SK-MEL-5 (cell line): ENCODE measurements at regions not wholly inside any gene's neighbourhood (a gene's known extent, or its start where the extent isn't known, plus 50 kb on each side); places are given as distances from the start of the nearest gene placed in this dataset.

Source experiments
- DNase-seq: peaks from one replicate; pipeline ENCODE4 v3.0.0-alpha.2; 2016; ENCODE audit warnings: low read depth, low spot score
- in situ Hi-C: cut with HindIII; loops from 2 replicates; pipeline ENCODE4 v1.10.0; 2016; ENCODE audit warnings: low sequenced_read_pairs, high pct_unique_total_duplicates, low pct_unique_long_range_greater_than_20kb

DNA sequence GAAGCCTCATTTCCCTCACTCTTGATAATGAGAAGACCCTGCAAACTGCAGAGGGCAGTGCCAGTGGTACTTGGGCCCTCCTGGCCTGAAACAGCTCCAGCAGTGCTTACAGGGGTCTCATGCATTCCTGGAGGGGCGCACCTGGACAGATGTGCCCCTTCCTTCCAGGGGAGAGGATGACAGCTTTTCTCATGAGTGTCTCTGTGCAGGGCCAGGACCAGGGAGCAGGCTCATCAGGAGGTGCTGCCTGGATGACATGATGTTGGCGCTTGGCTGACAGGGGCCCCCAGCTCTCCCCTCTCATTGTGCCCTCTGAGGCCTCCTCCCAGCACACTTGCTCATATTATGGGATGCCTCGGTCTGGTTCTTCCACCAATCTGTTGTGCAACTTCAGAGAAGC, 95.1 kb upstream of the MYCN start:
- no peak for DNase-seq
- in situ Hi-C loops, result no loop called here

DNA sequence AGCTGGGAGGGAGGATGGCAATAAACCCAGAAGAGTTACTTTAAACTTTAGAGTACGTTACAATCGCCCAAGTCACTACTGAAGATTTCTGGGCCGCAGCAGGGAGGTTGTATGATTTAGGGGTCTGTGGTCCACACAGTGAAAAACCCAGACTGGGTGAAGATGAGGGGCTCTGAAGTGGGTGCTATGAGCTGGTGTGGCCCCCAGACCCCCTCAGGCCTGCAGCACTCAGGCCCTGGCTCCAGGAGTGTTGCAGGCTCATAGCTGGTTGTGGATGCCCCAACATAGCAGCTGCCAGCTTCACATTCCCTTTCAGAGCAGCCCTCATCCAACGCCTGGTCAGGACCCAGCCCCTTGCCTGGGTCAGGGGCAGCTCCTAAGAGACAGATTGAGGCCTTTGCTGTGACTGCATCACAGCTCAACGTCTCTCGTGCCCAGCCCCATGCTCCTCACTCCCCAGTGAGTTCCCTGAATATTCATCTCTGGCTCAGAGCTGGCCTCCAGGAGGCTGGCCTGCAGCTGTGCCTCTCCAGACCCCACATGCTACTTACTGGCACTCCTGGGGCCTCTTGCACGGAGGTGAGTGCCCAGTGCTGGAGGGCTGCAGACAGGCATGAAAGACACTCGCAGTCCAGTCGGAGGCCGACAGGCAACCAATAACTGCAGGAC, 94.5 kb upstream of the MYCN start:
- DNase-seq, result no peak
- in situ Hi-C loops, result no loop called here

DNA sequence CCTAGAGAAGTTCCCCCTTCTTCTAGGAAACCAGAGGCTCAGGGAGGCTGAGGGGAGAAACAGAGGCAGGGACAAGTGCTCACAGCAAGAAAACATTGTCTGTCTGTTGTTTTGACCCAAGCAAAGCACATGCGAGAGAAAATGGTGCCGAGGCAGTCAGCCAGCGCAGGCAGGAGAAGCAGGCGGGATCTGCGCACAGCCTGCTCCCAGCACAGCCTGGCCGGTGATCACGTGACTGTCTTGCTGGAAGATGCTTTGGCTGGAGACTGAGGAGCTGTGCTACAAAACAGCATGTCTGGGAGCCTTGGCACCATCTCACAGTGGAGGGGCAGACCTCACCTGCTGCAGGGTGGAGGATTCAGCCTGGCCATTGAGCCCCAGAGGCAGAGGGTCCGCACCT, 93.7 kb upstream of the MYCN start:
- DNase-seq, result no peak
- in situ Hi-C loops, result no loop called here

DNA sequence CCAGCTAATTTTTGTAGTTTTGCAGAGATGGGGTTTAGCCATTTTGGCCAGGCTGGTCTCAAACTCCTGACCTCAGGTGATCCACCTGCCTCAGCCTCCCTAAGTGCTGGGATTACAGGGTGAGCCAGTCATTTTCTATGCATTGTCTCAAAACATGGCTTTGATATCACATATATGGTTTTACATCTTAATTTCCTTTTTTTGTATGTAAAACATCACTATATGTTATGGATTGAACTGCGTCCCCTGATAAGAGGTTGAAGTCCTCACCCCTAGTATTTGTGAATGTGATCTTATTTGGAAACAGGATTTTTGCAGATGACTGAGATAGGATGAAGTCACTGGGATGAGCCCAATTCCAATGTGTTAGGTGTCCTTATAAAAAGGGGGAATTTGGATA, 89.8 kb upstream of the MYCN start:
- in situ Hi-C loops, result no loop called here
- DNase-seq, result no peak

DNA sequence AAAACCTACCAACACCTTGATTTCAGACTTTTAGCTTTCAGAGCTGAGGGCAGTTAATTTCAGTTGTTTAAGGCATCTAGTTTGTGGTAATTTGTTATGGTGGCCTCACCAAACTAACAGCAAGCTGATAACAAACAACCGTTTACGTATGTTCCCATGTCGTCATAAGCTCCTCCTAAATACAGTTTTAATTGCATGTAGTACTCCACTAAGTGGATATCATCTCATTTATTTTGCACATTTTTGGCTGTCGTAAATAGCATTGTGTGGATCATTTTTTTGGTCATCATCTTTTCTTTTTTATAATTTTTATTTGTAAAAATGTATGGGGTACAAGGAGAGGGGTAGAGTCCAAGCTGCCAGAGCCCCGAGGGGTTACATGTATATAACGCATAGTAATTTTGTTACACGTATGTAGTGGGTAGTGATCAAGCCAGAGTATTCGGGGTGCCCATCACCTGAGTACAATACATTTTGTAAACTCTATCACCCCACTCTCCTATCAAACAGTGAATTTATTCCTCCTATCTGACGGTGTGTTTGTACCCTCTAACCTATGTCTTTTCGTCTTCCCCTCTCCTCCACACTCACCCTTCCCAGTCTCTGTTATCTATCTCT, 89.2 kb upstream of the MYCN start:
- in situ Hi-C loops, result no loop called here
- DNase-seq, result no peak

DNA sequence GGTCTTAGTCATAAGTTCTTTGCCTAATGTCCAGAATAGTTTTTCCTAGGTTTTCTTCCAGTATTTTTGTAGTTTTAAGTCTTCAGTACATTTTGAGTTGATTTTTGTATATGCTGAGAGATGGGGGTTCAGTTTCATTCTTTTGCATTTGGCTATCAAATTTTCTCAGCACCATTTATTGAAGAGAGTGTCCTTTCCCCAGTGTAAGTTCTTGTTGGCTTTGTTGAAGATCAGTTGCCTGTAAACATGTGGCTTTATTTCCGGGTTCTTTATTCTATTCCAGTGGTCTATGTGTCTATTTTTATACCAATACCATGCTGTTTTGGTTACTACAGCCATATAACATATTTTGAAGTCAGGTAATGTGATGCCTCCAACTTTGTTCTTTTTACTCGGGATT, 87.5 kb upstream of the MYCN start:
- in situ Hi-C loops, result no loop called here

DNA sequence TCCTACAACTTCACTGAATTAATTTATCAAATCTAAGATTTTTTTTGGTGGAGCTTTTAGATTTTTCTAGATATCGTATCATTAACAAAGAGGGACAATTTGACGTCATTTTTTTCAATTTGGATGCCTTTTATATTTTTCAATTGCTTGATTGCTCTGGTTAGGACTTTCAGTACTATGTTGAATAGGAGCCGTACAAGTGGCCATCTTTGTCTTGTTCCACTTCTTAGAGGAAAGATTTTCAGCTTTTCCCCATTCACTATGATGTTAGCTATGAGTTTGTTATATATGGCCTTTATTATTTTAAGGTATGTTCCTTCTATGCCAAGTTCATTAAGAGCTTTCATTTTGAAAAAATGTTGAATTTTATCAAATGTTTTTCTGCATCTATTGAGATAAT, 86.4 kb upstream of the MYCN start:
- no peak for DNase-seq
- in situ Hi-C loops, result no loop called here

More for the DNA sequence above, 87.5 kb upstream of the MYCN start:
- no peak for DNase-seq

DNA sequence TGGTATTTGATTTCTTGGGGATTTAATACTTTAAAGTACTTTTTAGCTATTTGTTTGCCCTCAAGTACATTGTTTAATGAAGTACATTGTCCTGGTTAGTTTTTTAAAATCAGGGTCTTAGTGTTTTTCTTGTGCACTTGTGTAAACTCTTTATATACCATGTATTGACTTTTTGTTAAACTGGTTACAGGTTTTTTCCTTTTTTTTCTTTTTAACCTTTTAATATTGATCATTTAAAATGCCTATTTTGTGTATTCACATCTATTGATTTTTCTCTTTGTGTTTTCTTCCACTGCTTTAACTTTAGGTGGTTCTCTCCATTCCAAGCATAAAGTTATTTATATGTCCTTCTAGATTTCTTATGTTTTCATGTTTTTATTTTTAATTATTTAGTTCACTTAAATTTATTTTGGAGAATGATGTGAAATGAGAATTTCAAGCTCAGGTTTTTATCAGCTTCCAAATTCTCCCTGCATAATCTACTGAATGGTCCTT, 84.5 kb upstream of the MYCN start:
- in situ Hi-C loops, result no loop called here
- no peak for DNase-seq

DNA sequence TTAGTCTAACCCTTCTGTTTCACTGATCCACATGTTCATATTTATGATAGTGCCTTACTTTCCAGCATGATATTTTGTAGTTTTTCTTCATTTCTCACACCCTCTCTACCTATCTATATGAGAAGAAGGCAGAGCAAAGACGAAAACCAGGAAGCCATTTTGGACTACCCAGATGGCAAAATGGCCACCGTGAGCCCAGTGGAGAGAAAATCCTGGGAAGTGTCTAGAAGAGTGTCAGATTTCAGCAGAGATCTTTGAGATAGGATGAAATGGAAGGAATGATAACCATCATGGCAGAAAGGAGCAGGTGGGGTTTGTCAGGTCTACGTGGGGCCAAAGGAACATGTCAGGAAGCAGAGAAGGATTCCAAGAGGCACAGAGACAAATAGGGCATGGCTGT, 84.0 kb upstream of the MYCN start:
- DNase-seq, result no peak
- in situ Hi-C loops, result no loop called here

DNA sequence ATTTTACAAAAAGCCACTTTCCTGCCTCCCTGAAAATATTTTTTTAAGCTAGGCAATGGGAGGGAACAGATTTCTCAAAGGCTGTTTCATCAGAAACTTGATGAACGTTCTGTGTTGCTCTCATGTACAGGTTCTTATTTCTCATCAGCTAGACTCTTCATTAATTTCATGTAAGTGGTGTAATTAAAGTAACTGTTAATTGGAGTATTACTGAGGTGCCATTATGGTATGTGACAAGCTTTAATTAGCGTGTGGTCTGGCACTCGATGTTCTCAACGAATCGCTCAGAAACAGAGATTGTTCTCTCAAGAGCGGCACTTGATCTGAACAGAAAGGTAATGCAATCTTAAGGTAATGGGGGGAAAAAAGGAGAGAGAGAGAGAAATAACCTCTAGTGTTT, 81.9 kb upstream of the MYCN start:
- DNase-seq, result no peak
- in situ Hi-C loops, result no loop called here

DNA sequence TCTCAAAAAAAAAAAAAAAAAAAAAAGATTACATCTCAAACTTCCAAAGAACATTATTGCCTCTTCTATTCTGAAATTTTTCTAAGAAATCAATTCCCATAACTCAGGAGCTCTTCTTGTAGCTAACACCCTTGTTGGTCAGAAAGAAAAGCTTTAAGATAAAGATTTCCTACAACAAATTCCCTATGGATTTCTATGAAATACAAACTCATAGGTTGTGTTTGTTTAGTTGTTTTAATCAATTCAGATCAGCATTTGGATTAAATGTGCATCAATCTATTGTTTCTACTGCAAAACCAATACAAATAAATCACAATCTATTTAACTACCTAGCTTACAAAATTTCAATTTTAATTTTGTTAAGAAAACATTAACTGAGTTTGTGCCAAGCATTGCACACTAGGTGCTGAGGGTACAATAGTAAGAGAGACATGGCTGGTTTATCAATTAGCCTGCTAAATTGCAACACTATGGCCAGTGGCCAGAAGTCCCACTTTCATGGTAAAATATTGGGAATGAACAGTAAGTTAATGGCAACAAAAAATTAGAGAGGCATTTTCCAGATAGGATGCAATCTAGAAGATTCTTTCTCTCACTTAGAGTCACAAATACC, 80.2 kb upstream of the MYCN start:
- in situ Hi-C loops, result no loop called here
- no peak for DNase-seq

DNA sequence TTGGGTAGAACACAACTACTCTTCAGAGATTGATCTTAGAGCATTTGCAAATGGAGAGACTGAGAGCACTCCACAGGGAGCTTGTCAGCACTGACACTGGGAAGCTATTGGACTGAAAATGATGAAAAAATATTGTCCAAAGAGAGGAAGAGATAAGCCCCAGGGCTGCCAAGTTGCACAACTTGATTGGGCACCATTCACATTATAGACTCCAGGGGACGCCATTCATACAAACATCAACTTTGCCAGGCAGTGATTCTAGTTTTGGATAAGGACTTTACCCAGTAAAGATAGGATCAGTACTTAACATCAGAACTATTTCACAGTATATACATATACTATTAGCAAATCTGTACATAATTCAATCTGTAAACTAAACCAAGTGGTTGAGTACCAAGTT, 79.6 kb upstream of the MYCN start:
- peak; percentile 48 for DNase-seq
- in situ Hi-C loops, result no loop called here

DNA sequence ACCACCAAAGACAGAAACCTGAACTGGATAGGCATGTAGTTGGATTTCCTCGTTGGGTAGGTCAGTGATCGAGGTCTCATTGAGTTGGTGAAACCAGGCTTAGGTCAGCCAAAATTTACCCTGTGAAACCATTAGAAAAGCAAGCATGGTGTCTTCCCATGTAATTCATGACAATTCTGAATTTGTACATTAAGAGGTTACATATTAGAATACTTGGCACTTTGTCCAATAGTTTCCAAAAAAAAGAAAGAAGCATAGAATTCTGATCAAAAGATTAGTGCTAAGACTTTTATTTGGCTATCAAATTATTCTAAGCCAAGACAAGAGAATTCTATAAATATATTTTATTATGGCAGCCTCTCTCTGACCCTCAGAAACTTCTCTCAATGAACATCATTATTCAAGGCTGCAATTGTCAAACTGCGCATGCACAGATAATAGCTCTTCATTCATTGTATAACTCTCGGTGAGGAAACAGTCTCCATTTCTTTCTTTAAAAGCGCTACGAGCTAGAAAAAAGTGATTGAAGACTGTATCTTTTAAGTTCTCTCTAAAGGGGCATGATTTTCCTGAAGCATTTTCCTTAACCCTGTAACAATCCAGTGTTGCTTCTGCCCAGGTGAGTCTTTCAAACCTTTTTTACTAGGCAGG, 79.1 kb upstream of the MYCN start:
- DNase-seq, result peak; percentile 10
- in situ Hi-C loops, result no loop called here

DNA sequence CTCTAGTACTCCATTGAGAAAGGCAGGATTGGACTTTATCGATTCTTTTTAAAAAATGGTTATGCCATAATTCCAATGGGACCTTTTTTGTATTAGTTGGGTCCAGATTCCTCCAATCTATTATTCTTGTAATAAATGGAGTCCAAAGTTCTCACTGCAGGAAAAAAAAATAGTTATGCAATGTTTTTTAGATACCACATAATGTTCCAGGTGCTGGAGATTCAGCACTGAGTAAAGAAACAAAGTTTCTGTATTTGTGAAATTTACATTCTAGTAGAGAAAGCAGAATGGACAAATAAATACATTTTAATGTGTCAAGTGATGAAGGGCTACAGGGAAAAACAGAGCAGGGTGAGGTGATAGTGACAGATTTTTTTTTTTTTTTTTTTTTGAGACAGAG, 78.5 kb upstream of the MYCN start:
- in situ Hi-C loops, result no loop called here

DNA sequence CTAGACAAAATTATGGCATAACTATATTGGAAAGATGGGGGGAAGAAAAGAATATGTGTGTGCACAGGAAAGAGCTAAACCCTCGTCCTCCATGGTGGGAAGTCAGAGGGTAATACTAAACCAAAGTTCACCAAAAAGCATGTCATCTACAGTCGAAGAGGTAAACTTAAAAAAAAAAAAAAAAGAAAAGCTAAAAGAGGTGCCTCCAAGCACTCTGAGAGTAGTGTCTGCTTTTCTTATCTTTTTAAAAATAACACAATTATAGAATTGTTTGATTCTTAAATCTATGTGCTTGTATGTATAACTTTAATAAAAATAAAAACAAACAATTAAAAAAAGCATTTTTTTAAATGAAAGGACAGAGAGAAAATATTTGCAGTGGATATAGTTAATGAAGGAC, 77.3 kb upstream of the MYCN start:
- in situ Hi-C loops, result no loop called here
- no peak for DNase-seq

More for the DNA sequence above, 78.5 kb upstream of the MYCN start:
- DNase-seq, result no peak

DNA sequence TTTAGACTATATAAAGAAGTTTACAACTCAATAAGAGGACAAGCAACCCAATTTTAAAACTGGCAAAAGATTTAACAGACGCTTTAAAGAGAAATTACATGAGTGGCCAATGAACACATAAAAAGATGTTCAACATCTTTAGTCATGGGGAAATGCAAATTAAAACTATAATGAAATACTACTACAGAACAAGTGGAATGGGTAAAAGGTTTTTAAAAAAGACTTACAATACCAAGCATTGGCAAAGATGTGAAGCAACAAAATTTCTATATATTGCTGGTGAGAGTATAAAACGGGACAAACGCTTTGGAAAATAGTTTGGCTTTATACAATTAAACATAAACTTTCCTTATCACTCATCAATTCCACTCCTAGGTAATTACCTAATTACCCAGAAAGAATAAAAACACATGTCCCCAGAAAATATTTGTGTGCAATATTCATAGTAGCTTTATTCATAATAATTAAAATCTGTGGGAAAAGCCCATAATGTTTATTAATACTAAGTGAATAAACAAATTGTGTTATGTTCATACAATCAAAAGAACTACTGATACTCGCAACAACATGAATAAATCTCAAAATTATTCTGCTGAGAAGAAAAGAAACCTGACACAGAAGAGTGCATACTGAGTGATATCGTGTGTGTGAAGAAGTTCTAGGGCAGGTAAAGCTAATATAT, 76.7 kb upstream of the MYCN start:
- in situ Hi-C loops, result no loop called here
- no peak for DNase-seq

DNA sequence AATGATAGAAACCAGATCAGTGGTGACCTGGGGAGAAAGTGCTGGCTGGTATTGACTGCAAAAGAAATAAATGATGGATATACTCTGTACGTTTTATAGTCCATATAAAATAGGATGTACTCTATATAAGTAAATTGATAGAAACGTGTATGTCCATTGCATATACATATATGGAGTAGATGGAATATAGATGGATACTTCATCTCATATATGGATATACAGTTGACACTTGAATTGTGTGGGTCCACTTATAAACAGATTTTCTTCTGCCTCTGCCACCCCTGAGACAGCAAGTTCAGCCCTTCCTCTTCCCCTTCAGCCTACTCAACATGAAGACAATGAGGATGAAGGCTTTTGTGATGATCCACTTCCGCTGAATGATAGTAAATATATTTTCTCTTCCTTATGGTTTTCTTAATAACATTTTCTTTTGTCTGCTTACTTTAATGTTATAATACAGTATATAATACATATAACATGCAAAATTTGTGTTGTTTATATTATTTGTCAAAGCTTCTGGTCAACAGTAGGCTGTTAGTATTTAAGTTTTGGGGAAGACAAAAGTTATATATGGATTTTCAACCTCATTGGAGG, 76.1 kb upstream of the MYCN start:
- no peak for DNase-seq
- in situ Hi-C loops, result no loop called here

DNA sequence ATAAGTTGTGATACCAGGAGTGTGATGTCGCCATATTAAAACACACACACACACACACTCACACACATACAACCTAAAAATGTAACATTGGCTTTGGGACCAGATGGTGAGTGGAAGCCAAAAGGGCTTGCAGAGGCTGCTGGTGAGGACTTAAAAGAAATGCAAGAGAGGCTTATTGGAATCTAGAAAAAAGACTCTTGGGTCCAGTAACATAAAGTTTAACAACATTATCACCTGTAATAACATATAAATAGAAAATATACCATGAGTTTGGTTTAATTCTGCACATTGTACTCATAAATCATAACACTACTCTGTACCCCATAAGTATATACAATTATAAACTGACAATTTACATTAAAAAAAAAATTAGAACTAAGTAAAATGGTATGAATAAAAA, 74.4 kb upstream of the MYCN start:
- no peak for DNase-seq
- in situ Hi-C loops, result no loop called here
